Stomach (tissue), 4 donors: ENCODE measurements at regions not wholly inside any gene's neighbourhood (a gene's known extent, or its start where the extent isn't known, plus 50 kb on each side); places are given as distances from the start of the nearest gene placed in this dataset.

Experiments
- POLR2A ChIP-seq, 4 donors: fragments of 450-650 bp; IDR thresholded peaks; one replicate each; pipeline ENCODE4 v1.6.1; 2016; ENCODE audit warnings: antibody characterized with exemption in 4 of 4, control low read depth in 2 of 4, mild to moderate bottlenecking in 1 of 4, moderate library complexity in 1 of 4
- POLR2AphosphoS5 ChIP-seq, 3 donors: sonication (generic); formaldehyde crosslinking; IDR thresholded peaks; one replicate each; pipeline ENCODE4 v1.6.1; 2016; ENCODE audit warnings: antibody characterized with exemption in 3 of 3
- TF ChIP-seq, protein P1 (sequence below), 7 experiments: fragments of 450-650 bp in 4 of 7; fragments of 200-600 bp in 3 of 7; sonication (generic) in 3 of 7; IDR thresholded peaks; one replicate each; pipeline ENCODE4 v1.5.1; 2016 to 2019; ENCODE audit warnings: antibody characterized with exemption in 7 of 7, control low read depth in 2 of 7, mild to moderate bottlenecking in 1 of 7

DNA sequence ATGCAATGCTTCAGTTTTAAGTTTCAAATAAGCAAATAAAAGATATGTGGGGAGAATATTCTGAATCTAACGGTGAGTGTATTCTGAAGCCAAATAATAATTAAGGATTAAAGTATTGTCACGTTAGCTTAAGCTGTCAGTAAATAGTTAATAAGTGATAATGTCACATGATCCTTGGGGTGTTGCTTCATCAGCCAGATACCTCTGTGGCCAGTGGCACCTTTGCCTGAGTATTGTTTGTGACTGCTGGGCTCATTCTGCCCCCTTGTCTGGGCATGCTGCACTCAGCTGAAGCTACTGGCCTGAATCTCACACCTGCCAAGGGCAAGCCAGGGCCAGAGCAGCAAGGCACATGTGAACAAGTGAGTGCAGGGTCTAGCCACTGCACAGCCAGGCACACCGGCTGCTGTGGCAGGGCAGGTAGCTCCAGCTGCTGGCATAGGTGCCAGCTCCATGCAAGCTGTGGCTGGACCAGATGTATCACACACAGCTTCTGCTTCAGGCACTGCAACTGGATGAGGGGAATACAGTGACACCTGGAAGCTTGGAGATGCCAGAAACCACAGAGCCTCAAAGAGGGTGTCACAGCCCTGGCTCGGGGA, 739.7 kb downstream of the SLC6A15 start:
- TF ChIP-seq, protein P1, sequence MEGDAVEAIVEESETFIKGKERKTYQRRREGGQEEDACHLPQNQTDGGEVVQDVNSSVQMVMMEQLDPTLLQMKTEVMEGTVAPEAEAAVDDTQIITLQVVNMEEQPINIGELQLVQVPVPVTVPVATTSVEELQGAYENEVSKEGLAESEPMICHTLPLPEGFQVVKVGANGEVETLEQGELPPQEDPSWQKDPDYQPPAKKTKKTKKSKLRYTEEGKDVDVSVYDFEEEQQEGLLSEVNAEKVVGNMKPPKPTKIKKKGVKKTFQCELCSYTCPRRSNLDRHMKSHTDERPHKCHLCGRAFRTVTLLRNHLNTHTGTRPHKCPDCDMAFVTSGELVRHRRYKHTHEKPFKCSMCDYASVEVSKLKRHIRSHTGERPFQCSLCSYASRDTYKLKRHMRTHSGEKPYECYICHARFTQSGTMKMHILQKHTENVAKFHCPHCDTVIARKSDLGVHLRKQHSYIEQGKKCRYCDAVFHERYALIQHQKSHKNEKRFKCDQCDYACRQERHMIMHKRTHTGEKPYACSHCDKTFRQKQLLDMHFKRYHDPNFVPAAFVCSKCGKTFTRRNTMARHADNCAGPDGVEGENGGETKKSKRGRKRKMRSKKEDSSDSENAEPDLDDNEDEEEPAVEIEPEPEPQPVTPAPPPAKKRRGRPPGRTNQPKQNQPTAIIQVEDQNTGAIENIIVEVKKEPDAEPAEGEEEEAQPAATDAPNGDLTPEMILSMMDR (IDR thresholded peaks at IDR 0.05): no peak
- TF ChIP-seq POLR2A (IDR thresholded peaks at IDR 0.05) (no peak), POLR2AphosphoS5 (IDR thresholded peaks at IDR 0.05) (no peak)
